Keratinocyte (primary cell): ENCODE measurements at regions not wholly inside any gene's neighbourhood (a gene's known extent, or its start where the extent isn't known, plus 50 kb on each side); places are given as distances from the start of the nearest gene placed in this dataset.
"Not testable (repeated sequence)": the region's sequence is repeated elsewhere in the genome, so short reads cannot be mapped to it uniquely, and the experiment has no call there.

Source experiments
- EZH2 ChIP-seq: IDR thresholded peaks from one replicate; pipeline ENCODE4 v1.6.1; 2012; ENCODE audit warnings: inconsistent platforms, mild to moderate bottlenecking, low read length, moderate library complexity
- TF ChIP-seq, protein P1 (sequence below), 3 experiments: IDR thresholded peaks in 1 of 3; conservative IDR thresholded peaks in 1 of 3; optimal IDR thresholded peaks in 1 of 3; 2 replicates in 2 of 3; 3 replicates in 1 of 3; pipeline versions ENCODE3 to v1.5.1; 2011; ENCODE audit warnings: low read length in 3 of 3, mild to moderate bottlenecking in 3 of 3, moderate library complexity in 2 of 3, control low read depth in 1 of 3, inconsistent platforms in 1 of 3; ENCODE audit not compliant: insufficient read depth in 2 of 3; ENCODE audit errors: extremely low read depth in 1 of 3

DNA sequence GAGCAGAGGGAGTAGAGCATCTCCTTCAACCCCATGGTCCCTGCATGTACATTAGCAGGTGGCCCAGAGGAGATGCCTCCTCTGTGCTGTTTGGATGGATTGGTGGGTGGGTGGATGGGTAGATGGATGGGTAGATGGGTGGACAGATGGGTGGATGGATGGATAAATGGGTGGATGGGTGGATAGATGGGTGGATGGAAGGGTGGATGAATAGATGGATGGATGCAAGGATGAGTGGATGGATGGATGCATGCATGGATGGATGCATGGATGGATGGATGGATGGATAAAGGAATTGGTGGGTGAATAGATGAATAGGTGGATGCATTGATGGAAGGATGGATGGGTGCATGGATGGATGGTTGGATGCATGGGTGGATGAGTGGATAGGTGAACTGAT is 136.5 kb downstream of the NPIPB11 start:
- TF ChIP-seq, protein P1, sequence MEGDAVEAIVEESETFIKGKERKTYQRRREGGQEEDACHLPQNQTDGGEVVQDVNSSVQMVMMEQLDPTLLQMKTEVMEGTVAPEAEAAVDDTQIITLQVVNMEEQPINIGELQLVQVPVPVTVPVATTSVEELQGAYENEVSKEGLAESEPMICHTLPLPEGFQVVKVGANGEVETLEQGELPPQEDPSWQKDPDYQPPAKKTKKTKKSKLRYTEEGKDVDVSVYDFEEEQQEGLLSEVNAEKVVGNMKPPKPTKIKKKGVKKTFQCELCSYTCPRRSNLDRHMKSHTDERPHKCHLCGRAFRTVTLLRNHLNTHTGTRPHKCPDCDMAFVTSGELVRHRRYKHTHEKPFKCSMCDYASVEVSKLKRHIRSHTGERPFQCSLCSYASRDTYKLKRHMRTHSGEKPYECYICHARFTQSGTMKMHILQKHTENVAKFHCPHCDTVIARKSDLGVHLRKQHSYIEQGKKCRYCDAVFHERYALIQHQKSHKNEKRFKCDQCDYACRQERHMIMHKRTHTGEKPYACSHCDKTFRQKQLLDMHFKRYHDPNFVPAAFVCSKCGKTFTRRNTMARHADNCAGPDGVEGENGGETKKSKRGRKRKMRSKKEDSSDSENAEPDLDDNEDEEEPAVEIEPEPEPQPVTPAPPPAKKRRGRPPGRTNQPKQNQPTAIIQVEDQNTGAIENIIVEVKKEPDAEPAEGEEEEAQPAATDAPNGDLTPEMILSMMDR (optimal IDR thresholded peaks at IDR 0.05 in 1 of 3, IDR thresholded peaks at IDR 0.05 in 1 of 3, conservative IDR thresholded peaks at IDR 0.05 in 1 of 3; ENCODE audit: extremely low read depth in 1 of 3, insufficient read depth in 2 of 3, low read length in 3 of 3): not testable (repeated sequence)
- TF ChIP-seq EZH2: not testable (repeated sequence)
